ENCODE measurements at regions not wholly inside any gene's neighbourhood (a gene's known extent, or its start where the extent isn't known, plus 50 kb on each side); places are given as distances from the start of the nearest gene placed in this dataset.
"Not testable (repeated sequence)": the region's sequence is repeated elsewhere in the genome, so short reads cannot be mapped to it uniquely, and the experiment has no call there.

DNA sequence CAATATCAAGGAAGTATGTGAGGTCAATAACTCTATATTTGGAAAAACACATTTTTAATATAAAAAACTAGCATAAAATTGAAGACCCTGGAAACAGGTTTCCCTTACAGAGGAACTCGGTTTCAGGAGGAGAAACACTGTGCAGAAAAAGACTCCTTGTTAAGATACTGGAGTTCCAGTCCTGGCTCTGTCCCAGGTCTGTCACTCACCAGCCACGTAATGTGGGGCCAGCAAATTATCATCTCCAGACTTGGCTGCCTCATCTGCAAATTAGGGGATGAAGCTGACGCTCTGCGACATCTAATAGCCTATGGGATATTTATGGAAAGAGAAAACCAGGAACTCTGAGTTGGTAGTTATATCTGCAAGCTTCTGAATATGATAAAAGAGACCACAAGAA lies 702.7 kb downstream of the EPHA7 start:
- DNase-seq (ENCODE audit: low read depth in 3 of 3): no peak

DNA sequence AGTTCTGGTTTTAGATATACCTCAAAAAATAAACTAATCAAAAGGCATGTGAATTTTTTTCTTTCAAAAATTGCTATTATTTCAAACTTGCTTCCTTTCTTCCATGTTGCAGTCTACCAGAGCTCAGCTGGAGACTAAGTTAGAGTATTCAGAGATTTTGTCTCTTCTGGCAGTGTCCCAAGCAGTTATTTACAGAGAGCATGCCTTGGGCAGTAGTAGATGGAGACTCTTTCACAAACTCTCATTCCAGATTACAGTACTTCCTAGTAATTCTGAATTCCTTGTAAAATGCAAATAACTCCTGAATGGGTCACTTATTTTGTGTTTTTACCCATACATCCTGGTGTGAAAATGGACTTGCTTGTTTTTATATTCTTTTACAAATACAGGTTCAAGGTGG lies 703.4 kb downstream of the EPHA7 start:
- no peak for DNase-seq (ENCODE audit: low read depth in 3 of 3)

DNA sequence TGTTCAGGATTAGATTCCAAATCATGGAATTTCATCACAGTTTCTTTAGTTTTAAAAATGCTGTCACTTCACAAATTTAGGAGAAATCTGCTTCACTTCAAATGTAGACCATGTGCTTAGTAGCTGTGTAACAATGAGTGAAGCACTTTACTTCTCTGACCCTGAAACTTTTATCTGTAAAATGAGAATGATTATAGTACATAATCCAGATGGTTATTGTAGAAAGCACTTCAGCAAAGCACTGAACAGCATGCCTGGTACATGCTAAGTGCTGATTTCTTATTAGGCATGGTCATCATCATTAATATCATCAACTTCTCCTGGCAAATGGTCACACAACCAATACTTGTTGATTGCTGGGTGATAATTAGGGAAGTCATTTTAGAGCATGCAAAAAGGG lies 705.0 kb downstream of the EPHA7 start:
- DNase-seq (ENCODE audit: low read depth in 3 of 3): no peak

DNA sequence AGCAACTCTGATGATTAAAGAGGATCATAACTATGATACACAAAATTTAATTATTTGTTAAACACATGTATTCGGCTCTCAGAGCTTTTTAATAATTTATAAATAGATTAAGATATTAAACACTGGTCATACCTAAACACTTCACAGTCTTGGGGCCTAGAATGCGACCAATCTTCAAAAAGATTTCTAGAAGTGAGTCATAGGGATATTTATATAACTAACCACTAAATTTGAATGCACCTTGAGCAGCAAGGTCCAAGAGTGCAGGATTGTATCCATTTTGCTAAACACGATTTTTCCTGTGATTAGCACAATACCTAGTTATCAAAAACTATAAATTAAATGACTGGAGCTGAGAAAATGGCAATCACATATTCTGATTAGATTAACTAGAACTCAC lies 709.3 kb downstream of the EPHA7 start:
- no peak for DNase-seq (ENCODE audit: low read depth in 3 of 3)

GRCh38 chr6:92708945-92709344 lies 710.4 kb downstream of the EPHA7 start:
- DNase-seq (ENCODE audit: low read depth in 3 of 3): no peak

- DNase-seq (ENCODE audit: low read depth in 3 of 3): no peak
Observed at GRCh38 chr6:92708270-92708669, 711.1 kb downstream of the EPHA7 start.

- DNase-seq (ENCODE audit: low read depth in 3 of 3): no peak
Observed at GRCh38 chr6:92706976-92707375, 712.4 kb downstream of the EPHA7 start.

DNA sequence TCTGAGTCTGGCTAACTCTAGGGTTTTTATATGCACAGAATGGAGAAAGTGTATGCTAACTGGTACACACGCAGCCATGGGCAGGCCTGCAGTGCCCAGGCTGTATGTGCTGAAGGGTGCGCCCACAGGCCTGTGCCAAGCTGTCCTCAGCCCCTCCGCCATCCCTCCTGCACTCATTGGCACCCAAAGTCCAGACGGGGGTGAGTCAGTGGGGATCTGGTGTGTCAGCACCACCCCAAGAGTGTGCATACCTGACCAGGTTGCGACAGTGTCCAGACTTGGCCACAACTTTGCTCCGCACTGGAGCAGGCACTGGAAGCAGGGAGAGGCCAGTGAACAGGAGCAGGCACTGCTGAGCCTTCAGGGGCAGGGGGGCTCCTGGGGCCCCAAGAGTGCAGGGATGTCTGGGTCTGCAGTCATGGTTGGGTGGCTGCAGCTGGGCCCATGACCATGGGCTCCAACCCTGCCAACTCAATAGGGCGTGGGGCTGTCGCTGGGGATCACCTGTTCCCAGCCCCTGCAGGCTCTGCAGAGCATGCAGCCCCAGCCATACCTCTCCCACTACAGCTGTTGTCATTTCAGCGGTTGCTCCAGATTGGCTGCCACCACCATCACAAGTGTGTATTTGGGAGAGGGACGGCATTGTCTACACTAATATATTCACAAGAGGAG lies 717.8 kb downstream of the EPHA7 start:
- no peak for DNase-seq (ENCODE audit: low read depth in 3 of 3)

DNA sequence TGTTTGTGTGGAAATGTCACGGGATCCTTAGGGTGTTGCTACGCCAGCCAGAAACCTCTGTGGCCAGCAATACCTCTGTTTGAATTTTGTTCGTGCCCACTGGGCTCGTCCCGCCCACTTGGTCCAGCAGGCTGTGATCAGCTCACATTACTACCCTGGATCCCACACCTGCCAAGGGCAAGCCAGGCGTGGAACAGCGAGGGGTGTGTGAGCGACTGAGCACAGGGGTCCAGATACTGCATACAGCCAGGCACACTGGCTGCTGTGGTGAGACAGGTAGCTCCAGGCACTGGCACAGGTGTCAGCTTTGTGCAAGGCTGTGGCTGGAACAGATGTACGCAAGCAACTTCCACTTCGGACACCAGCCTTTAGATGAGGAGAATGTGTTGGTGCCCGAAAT lies 718.9 kb downstream of the EPHA7 start:
- no peak for DNase-seq (ENCODE audit: low read depth in 3 of 3)

GRCh38 chr6:92690997-92691599 lies 728.3 kb downstream of the EPHA7 start:
- no peak for DNase-seq (ENCODE audit: low read depth in 3 of 3)

DNA sequence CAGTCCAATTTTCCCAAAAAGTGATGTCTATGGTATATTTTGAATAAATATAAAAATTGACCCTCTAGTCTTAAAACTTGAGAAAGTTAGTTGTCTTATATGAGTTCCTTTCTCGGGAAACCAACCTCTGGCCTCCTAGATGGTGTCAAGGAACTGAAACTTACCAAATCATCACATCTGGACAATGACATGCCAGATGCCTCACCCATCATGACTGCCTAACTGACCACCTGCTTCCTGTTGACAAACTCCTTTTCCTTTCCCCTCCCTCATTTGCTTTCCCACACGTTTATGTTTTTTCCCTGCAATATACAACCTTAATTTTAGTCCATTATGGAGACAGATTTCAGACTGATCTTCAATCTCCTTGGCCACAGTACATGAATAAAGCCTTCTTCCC lies 731.0 kb downstream of the EPHA7 start:
- DNase-seq (ENCODE audit: low read depth in 3 of 3): no peak

DNA sequence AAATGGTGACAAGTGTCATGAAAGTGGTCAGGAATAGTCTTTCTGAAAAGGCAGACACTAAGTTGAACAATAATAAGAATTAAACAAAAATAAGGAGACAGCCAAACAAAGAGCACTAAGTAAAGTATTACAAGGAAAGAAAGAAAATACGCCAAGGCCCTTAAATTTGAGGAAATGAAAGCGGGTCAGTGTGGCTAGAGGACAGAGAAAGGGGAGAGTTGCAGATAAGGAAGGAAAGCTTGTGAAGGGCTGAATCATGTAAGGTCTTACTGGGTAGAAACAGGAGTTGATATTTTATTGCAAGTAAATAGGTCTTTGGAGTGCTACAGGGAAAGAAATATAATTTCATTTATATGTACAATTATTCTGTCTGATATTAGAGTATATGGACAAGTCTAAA lies 732.1 kb downstream of the EPHA7 start:
- DNase-seq (ENCODE audit: low read depth in 3 of 3): no peak

DNA sequence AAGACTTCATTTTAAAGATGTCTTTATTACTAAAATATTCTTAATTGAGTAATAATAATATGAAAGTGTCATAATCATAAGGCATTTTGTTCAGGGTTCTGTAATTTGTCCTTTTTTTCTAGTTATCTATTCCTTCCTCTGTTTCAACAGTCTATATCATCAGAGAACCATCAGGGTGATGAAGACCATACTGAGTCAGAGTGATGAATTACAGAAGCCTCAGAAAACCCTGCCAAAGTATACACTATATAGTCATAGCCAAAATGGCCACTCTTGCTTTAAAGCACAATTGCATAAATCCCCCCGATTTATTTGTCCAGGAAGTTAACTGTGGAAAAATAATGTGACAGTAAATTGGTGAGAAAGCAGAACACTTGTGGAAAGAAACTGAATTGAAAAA lies 735.0 kb downstream of the EPHA7 start:
- DNase-seq (ENCODE audit: low read depth in 3 of 3): no peak

- no peak for DNase-seq (ENCODE audit: low read depth in 3 of 3)
Observed at GRCh38 chr6:92683748-92684147, 735.6 kb downstream of the EPHA7 start.

DNA sequence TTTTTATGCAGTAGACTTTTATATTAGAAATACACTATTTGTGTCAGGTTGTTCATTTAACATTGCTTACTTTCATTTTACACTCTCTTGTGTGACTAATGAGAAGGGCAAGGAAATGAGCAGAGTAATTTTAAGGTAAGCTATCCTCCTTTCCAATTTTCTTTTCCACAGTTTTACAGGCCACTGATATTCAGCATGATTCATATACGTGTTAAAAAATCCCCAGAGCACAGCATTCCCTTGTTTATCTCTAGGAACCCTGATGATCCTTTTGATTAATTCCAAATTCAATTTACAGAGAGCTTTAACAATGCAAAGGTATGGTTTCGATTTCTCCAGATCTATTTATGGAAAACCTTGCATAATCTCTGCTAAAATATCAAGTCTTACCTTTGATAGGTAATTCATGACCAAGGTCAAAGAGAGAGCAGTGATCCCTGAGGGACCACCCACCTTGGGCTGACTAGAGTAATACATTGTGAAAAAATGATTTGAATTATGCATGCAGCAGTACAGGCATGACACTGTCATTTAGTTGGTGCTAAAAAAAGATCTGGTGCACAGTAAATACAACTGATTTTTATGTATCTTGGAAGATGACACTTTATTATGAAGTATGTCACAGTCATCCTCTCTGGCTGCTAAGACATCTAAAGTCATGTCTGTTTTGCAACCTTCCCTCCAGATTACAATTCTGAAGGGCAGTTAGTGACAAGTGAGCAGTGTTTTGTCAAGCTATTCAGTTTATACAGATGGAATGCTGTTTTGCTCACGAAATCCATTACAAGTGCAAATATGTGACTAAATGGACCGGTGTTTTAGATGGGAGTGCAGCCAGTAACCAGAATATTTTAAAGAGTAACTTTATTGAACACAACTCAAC lies 736.6 kb downstream of the EPHA7 start:
- DNase-seq (ENCODE audit: low read depth in 3 of 3): no peak

- DNase-seq (ENCODE audit: low read depth in 3 of 3): no peak
Observed at GRCh38 chr6:92681401-92681800, 738.0 kb downstream of the EPHA7 start.

- not testable (repeated sequence) for DNase-seq (ENCODE audit: low read depth in 3 of 3)
Observed at GRCh38 chr6:92671462-92671861, 747.9 kb downstream of the EPHA7 start.

DNA sequence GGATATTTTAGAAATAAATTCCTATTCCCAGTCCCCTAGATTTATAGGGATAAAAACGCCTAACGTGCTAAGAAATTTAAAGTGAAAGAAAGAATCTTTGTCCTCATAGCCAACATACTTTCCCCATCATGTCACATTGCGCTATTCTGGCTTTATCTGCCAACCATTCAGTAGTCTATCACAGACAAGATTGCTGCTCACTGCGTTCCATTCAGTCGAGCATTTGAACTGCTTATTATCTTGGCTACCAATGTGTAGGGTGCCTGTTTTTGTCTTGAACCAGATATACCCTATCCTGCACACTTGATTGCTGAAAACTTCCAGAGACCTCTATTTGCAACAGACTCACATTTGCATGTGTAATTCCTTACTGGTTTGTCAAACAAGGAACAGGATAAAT lies 751.5 kb downstream of the EPHA7 start:
- no peak for DNase-seq (ENCODE audit: low read depth in 3 of 3)

DNA sequence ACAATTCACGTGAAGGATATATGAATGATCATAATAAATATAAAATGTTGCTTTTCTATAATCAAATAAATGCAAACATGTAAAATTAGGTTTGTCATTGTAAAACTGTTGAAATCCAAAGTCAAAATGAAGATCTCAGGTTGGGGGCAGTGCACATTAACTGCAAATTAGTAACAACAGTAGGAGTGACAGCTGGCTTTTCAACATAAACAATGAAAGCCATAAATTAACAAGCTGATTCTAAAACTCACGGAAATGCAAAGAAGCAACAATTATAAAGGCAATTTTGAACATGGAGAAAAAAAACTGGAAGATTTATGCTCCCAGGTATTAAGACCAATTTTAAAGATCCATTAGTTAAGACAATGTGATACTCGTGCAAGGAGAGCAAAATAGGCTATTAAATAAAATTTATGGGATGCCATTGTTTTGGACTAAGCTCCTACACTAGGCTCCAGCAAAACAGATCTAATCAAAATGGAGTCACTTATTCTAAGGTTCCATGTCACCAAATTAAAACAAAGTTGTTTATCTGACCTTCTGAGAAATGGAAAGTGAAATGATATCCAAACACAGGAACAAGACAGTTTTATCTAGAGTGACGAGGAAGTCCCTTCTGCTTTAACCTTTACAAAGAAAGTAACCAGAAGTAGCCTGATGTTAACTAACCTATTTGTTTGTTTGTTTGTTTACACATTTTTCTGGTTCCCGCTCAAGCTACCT lies 770.8 kb downstream of the EPHA7 start:
- DNase-seq (ENCODE audit: low read depth in 3 of 3): no peak

- DNase-seq (ENCODE audit: low read depth in 3 of 3): no peak
Observed at GRCh38 chr6:92647630-92648029, 771.7 kb downstream of the EPHA7 start.

GRCh38 chr6:92644104-92644791 lies 775.1 kb downstream of the EPHA7 start:
- peak in 2 of 3 donors; percentile 1 to 6 for DNase-seq (ENCODE audit: low read depth in 3 of 3)
